GM18505 (cell line): ENCODE measurements at regions not wholly inside any gene's neighbourhood (a gene's known extent, or its start where the extent isn't known, plus 50 kb on each side); places are given as distances from the start of the nearest gene placed in this dataset.

Experiments used
- ATAC-seq: cut with Tn5 transposase; IDR thresholded peaks from one replicate; pipeline ENCODE4 v1.9.1; 2021; ENCODE audit not compliant: unreplicated experiment
- POLR2A ChIP-seq: IDR thresholded peaks from 4 replicates; pipeline ENCODE4 v1.6.1; 2011; ENCODE audit warnings: borderline replicate concordance; ENCODE audit not compliant: insufficient read depth, insufficient read length; ENCODE audit errors: extremely low read depth

DNA sequence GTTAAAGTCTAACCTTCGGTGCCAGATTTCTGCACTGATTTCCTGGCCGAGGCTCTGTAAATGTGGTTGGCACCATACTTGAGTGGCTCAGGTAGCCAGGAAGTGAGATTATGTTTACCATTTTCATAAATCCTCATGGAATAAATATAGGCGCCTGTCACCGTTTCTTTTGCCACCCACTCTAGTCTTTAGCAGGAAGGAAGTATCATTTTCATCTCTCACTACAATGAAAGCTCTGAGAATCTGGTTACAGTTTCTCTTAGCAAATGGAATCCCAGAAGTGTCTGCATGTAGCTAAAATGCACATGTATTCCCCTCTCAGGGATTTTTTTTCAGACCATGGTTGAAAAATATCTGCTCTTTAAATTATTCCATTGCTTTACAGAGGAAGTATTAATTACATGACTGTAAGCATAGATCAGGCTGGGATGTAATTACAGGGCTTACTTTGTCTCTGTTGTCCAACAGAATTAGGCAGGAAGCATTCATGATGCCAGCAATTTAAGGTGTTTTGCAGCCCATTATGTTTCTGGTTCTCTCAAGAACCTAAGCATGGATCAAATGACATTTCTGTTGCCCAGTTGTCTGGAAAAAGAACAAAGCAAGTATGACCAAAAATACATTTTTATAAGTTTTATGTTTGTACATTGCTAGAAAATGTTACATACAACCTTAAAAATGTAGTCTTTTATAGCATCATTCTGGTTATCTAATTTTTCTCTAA lies 221.7 kb upstream of the SPRY2 start:
- no peak for ATAC-seq

DNA sequence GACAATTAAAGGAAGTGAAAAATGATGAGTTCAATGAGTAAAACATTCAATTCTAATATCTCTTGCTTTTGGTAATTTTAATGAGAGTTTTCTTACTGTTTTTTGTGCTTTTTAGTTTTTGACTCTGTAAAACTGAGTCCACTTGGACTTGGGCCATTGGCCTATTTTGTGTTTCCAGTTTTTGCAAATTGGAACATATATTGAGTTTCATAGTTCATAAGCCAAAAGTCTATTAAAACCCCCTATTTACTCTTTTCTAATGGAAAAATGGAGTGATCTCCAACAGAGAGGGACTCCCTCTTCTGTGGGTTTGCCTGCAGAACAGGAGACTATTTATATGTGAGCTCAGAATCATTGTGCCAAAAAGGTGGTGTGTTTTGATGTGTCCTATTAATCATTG lies 219.7 kb upstream of the SPRY2 start:
- ATAC-seq = no peak
- TF ChIP-seq POLR2A = no peak

More for the DNA sequence above, 221.7 kb upstream of the SPRY2 start:
- TF ChIP-seq POLR2A = no peak

DNA sequence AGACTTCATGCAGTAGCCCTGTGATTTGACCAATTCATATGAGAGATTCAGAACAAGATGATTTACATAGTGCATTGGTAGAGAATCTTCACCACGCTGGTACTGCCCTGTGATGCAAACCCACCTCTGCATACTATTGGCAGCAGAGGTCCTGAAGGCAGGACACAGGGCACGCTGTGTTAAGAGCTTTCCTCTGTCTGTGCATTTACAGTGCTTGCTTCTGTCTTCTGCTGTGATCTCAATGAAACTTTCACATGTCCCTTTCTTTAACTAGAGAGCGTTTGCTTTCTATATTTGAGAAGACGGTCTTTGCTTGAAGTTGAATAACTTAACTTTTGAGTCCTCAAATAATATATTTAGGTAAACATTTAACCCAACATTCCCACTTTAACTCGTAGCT lies 219.0 kb upstream of the SPRY2 start:
- ATAC-seq = no peak
- TF ChIP-seq POLR2A = no peak

DNA sequence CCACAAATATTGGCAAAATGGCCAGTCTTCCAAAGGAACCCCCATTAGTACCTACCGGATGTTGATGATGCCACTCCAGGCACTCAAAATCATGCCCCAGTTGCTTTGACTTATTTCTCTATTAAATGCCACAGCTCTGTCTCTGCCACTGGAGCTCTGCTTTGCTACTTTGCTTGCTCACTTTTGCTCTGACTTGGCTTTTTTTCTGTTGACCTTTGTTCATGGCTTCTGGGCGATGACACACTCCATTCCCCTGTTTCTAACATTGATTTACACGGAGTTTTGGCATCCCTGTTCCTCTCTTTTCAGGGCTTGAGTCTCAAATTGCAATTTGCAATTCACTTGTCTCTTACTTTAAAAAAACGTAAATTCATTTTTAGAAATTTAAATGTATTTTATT lies 217.1 kb upstream of the SPRY2 start:
- TF ChIP-seq POLR2A = no peak
- ATAC-seq = no peak

DNA sequence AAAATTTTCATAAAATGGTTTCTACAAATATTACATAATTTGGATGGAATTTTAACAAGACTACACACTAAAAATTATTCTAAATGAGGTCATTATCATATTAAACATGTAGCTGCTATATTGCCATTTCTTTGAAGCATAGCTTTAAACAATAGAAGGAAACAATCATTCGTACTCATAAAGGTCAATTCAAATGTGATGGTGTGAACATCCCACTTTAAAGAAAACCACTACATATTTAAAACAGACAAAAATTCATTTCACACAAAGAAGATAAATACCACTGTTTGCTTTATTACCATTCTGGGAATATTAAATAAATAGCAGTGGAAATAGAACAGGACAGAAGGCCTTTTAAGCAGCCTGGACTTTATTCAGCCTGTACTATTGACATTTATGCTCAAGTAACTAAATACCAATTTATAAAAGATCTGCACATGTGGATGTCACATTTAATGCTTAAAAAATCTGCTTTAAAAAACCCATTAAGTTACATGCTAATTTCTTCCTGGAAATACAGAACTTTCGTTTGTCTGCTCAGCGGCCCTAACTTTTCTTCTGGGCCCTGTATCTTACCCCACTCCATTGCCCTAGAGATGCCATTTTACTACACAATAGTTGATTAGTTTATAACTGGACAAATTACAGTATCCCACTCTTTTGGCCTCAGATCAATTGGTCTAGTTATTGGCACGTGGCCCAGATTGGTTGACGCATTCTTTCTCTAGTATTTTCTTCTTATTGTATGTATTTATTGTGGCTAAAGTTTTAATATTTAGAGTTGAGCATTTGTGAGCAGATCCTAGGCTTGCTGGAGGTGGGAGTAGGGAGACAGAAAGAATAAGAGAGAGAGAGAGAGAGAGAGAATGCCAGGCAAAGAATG lies 215.1 kb upstream of the SPRY2 start:
- ATAC-seq = no peak
- TF ChIP-seq POLR2A = no peak

DNA sequence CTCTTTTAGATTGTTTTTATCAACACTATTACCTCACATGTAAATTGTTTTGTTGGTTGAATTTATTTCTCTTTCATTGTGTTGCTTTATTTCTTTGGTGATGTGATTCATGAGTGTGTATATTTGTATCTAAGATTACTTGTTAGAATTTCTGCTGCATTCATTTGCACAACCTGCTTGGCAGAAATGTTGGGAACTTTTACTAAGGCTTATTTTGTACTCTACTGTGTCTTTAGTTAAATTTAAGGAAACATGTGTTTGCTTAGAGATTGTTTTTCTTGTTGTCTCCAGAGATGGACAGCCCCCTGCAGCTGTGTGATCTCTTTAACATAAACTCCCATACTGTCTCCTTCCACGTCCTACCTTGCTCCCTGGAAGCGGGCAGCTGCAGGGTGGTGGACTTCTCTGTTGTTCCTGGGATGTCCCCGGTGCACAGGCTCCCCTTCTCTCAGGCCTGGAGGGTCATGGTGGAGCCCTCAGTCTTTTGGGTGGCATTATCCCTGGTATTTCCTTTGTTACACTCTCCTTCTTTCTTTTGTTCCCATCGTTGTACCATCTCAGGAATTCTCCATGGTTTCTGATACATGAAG lies 212.0 kb upstream of the SPRY2 start:
- TF ChIP-seq POLR2A = no peak
- ATAC-seq = no peak

DNA sequence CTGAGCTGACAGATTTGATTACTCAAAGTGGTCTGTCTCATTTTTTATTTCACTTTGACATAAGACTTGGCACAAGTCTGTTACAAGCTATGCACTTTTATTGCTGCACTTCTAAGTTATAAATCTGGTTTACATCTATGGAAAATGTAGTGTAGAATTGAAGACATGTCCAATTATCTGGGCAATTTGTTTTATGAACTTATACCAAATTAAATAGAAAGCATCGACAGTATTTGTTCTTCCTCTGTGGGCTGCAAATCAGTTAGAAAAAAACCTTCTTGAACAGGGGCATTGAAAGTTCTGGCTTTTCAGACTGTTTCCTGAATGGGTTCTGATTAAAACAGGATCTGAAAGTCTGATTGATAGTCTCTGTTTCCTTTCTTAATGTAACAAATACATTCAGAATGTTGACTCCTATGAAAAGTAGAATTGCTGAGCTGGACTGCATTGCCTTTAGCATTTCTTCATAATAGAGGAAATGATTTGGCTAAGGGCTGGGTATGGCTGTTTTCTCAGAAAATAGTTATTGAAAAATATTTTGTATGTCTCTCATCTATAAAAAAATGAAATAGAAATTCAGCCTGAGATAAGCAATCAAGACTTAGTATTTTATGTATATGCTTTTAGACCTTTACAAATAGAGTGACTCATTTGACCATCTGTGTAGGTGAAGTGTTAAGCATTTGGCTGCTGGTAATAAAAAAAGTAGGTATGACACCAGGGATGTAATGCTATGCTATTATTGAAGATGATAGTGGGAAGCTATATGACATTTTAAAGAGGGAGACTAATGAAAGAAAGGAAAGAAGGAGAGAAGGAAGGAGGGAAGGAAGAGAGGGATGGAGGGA lies 210.9 kb upstream of the SPRY2 start:
- ATAC-seq = no peak
- no peak for TF ChIP-seq POLR2A

DNA sequence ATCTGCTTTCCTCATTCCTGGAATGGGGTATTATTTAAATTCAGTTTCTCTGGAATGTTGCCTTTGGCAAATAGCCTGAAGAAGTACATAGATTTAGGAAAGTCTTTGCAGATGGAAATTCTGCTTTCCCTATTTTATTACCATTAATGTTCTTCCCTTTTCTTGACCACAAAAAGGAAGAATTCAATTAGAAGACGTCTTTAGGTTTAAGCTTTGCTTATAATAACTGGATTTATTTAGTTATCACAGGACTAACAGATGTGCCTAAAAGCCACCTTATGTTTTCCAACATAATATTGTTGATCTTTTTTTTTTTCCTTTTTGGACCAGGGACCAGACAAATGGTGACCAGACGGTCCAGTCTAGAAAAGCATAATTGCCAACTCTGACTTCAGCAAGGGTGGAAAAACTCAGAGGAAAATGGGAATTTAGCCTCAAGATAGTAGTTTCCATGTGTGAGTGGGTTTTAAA lies 210.1 kb upstream of the SPRY2 start:
- ATAC-seq = no peak
- no peak for TF ChIP-seq POLR2A

DNA sequence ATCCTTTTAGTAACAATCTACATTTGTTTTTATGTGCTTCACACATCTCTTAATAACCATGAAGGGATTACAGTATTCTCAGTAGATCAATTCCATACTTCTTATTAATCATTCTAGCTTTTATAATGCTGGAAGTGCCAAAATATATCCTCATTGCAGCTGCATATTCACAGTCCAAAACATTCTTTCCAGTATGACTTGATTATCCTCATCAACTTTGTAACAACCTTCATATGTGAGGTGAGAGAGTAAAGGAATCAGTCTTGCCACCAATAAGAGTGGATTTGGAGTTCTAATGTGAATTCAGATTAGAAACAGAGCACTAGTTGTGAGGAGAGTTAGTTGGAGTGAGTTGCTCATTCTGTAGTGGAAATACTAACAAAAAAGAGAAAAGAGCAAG lies 208.0 kb upstream of the SPRY2 start:
- no peak for TF ChIP-seq POLR2A
- no peak for ATAC-seq

DNA sequence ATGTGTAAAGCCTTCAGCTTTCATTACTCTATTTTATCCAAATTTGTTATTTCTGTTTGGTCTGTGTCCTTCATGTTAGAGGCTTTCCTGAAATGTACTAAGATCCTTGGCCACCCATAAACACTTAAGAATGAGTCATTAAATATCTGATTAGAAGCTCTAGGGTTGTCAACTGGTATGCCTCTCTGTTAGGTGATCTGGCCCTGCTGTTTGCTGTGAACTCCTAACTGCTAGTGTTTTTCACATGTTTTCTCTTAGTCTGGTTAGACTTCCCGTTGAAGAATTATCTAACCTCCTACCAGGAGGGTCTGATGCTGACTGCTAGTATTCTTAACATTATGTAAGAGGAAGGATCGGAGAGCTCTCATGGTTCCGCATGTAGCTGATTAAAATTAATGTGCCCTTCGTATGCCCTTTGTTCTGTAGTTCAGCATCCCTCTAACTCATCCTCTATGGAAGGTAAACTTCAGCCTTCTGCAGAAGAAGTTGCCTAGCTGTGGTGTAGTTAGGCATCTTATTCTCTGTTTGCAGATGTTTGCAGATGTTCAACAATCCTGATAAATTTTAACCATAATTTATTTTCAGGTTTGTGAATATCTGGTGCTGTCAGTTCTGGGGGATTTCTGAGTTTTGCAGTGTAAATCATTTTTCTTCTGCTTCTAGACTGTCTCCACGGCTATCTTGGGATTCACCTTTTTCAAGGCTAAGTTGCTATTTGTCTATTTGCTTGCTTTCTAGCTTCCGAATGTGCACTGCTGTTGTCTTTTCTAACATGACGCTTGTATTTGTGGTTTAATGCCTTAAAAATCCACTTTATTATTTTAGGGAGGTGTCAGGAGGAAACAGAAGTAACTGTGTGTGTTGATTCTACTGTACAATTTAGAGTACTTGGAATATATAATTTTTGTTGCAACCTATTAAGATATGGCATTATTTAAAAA lies 207.2 kb upstream of the SPRY2 start:
- no peak for TF ChIP-seq POLR2A
- no peak for ATAC-seq

DNA sequence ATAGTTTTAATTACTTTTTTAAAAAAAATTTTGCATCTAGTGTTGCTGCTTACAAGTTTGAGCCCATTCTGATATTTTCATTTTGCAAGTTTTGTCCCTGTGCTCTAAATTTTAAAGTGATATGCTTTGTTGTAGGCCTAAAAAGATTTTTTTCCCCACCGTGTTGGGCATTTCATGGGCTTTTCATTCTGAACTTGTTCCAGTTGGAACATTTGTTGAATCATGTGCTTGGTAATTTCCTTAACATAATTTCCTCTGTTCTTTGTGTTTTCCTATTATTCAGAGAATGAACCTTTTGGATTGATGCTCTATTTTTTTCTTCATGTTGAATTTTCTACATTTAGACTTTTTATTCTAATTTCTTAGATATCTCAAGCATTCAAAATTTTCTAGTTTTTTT lies 206.4 kb upstream of the SPRY2 start:
- ATAC-seq = no peak
- no peak for TF ChIP-seq POLR2A

DNA sequence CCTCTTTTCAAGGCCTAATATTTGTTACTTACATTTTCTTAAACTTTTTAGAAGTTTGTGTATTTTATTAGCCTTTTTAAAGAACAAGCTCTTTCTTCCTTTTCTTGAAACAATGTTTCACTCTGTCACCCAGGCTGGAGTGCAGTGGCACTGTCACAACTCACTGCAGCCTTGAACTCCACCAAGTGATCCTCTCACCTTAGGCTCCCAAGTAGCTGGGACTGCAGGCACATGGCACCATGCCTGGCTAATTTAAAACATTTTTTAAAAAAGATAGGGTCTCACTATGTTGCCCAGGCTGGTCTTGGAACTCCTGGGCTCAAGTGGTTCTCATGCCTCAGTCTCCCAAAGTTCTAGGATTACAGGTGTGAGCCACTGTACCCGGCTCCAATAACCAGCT lies 192.2 kb upstream of the SPRY2 start:
- no peak for ATAC-seq
- no peak for TF ChIP-seq POLR2A
